ENCODE measurements at regions not wholly inside any gene's neighbourhood (a gene's known extent, or its start where the extent isn't known, plus 50 kb on each side); places are given as distances from the start of the nearest gene placed in this dataset.

DNA sequence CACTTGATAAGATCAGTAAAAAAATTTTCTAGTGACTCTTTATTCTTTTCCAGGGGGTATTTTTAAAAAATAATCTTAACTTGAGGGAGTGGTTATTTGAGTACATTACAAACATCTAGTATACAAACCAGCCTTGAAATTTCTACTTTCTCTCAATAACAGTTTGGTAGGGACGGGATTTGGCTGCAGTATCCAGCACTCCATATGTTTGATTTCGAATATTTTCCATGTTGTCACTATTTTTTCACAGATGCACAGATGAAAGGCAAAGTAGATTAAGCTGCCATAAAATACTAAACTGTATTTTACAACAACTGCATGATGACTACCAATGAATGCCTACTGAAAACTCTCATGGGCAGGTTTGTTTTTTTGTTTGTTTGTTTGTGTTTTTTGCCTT is 225.0 kb downstream of the COX7B2 start:
- no peak for DNase-seq (ENCODE audit: low read depth in 3 of 3, low spot score in 2 of 3)

DNA sequence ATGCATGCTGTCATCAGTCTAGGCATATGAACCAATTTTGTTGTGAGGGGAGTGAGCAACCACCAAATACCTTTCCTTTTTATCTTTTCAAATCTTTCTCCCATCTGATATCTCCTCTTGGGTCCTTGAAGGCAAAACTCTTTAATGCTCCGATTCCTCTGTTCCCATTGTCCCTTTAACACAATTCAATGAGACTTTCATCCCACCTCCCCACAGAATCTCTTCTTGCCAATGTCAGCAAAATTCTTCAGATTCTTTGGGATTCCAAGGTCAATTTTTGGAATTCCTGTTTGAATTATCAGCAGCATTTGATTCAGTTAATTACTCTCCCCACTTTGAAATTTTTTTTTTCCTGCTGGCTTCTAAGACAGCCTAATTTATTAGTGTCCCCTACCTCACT is 232.7 kb downstream of the COX7B2 start:
- DNase-seq (ENCODE audit: low read depth in 3 of 3, low spot score in 2 of 3), result no peak

DNA sequence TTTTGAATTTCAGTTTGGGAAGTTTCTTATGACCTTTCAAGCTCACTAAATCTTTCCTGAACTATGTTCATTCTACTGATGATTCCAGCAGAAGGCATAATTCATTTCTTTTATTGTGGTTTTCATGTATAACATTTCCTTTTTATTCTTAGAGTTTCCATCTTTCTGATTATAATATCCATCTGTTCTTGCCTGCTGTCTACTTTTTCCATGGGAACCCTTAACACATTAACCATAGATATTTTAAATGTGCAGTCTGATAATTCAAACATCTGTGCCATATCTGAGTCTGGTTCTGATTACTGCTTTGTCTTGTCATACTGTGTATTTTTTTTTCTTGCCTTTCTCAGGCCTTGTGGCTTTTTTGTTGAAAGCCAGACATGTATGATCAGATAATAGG is 234.7 kb downstream of the COX7B2 start:
- DNase-seq (ENCODE audit: low read depth in 3 of 3, low spot score in 2 of 3), result no peak

DNA sequence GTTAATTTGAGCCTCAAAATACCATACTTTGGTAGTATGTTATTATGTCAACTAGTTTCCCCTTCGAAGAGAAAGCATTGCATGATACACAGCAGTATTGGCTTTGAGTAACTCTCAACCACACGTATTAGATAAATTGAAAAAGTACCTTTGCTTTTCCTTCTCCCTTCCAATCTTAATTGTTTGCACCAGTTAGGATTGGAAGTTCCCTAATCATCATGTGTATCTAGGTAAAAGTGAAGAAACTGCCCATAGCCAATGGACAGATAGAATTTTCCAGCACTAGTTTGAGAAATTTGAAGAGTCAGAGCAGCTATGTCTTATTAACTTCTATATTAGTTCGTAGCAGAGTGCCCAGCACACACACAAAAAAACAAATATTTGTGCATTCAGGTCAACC is 241.3 kb downstream of the COX7B2 start:
- no peak for DNase-seq (ENCODE audit: low read depth in 3 of 3, low spot score in 2 of 3)

DNA sequence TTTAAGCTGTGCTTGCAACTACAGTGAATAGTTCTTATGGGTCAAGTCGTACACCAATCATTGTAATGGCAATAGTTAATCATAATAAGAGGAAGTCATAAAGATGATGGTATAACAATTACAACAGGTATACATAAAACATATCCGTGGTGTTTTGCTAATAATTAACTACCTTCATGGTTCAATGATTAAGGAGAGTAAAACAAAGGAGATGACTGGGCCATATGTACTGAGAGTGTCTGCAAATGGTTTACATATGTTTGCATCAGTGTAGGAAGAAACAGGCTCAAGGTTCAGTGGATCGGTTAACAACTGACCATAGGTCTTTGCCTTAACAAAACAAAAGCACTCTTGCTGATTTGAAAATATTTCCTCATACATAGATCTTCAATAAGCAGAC is 253.0 kb downstream of the COX7B2 start:
- DNase-seq (ENCODE audit: low read depth in 3 of 3, low spot score in 2 of 3), result peak in 1 of 3 donors; percentile 6

DNA sequence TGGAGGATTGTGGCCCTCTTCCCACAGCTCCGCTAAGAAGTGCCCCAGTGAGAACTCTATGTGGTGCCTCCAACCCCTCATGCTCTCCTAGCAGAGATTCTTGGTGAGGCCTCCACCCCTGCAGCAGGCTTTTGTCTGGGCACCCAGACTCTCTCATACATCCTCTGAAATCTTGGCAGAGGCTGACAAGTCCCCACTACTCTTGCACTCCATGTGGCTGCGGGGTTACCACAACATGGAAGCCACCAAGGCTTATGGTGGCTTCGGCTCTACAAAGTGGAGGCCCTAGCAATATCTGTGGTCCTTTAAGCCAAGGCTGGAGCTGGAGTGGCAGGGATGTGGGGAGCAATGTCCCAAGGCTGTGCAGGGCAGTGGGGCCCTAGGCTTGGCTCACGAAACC is 255.2 kb downstream of the COX7B2 start:
- DNase-seq (ENCODE audit: low read depth in 3 of 3, low spot score in 2 of 3), result no peak

DNA sequence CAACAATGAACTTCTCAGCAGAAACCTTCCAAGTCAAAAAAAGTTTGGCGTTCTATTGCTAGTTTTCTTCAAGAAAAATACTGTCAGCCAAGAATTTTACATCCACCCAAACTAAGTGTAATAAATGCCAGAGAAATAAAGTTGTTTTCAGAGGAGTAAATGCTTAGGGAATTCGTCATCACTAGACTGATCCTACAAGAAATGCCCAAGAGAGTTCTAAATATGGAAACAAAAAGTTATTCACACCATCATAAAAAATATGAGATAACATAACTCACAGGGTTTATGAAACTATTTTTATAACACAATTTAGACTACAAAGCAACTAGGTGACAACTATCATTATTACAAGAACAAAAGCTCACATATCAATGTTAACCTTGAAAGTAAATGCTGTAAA is 259.5 kb upstream of the GABRA2 start:
- DNase-seq (ENCODE audit: low read depth in 3 of 3, low spot score in 2 of 3), result no peak

DNA sequence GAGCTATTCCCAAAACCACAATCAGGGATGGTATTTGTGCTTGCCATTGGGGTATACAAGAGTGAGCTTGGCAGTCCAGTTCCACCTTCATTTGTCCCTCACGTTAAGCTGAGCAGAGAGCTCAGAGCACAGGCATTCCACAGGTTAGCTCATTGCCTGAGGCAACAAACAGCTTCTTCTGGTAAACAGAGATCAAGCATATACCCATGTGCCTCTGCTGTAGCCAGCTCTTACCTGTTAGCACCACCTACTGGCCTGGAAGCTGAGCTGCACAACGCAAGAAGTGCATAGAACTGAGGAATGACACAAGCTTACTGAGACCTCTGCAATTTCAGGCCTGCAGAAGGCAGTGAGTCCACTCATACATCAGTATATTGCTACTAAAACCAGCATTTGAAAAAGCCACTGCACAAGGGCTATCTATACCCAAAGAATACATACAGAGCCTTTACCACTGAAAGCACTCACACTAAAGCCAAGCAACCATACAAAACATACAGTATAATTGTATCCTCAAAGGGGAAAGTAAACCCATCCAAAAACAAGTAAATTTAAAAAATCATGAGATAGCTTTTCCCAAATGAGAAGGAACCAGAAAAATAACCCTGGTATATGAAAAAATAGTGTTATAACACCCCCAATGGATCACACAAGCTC is 258.3 kb upstream of the GABRA2 start:
- peak in 2 of 3 donors; percentile 6 to 9 for DNase-seq (ENCODE audit: low read depth in 3 of 3, low spot score in 2 of 3)

DNA sequence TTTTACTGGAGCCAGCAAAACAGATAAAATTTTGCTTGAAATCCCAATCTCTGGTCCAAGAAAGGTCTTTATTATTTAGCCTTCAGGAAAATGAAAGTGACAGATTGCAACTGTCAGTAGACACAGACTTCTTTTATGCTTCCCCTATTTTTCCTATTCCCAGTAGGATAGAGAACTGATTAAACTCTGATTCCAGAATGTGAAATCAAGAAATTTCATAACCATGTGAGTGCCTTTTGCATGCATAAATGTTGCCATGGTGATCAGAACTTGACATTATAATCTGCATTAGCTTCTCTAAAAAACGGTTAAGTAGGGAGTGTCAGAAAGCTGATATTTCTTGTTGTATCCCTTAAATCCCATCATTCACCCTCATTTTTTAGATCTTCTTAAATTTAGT is 255.2 kb upstream of the GABRA2 start:
- DNase-seq (ENCODE audit: low read depth in 3 of 3, low spot score in 2 of 3), result no peak
